ENCODE measurements at regions not wholly inside any gene's neighbourhood (a gene's known extent, or its start where the extent isn't known, plus 50 kb on each side); places are given as distances from the start of the nearest gene placed in this dataset.
"Not testable (repeated sequence)": the region's sequence is repeated elsewhere in the genome, so short reads cannot be mapped to it uniquely, and the experiment has no call there.

- DNase-seq (ENCODE audit: low read depth in 2 of 2) = no peak
Observed at GRCh38 chr3:139238281-139239030, 105.4 kb upstream of the MRPS22 start.

- DNase-seq (ENCODE audit: low read depth in 2 of 2) = no peak
Observed at GRCh38 chr3:139239550-139239949, 104.3 kb upstream of the MRPS22 start.

- no peak for DNase-seq (ENCODE audit: low read depth in 2 of 2)
Observed at GRCh38 chr3:139241783-139242182, 102.0 kb upstream of the MRPS22 start.

GRCh38 chr3:139243710-139244109 is 100.1 kb upstream of the MRPS22 start:
- DNase-seq (ENCODE audit: low read depth in 2 of 2) = no peak

- DNase-seq (ENCODE audit: low read depth in 2 of 2) = no peak
Observed at GRCh38 chr3:139248593-139249255, 95.1 kb upstream of the MRPS22 start.

- DNase-seq (ENCODE audit: low read depth in 2 of 2) = no peak
Observed at GRCh38 chr3:139251529-139251928, 92.3 kb upstream of the MRPS22 start.

GRCh38 chr3:139252719-139253118 is 91.1 kb upstream of the MRPS22 start:
- DNase-seq (ENCODE audit: low read depth in 2 of 2) = no peak

- no peak for DNase-seq (ENCODE audit: low read depth in 2 of 2)
Observed at GRCh38 chr3:139258276-139258675, 85.5 kb upstream of the MRPS22 start.

GRCh38 chr3:139259398-139259797 is 84.4 kb upstream of the MRPS22 start:
- no peak for DNase-seq (ENCODE audit: low read depth in 2 of 2)

- no peak for DNase-seq (ENCODE audit: low read depth in 2 of 2)
Observed at GRCh38 chr3:139260041-139260486, 83.8 kb upstream of the MRPS22 start.

GRCh38 chr3:139260793-139261736 is 82.8 kb upstream of the MRPS22 start:
- no peak for DNase-seq (ENCODE audit: low read depth in 2 of 2)

GRCh38 chr3:139261754-139262586 is 81.8 kb upstream of the MRPS22 start:
- no peak for DNase-seq (ENCODE audit: low read depth in 2 of 2)

GRCh38 chr3:139263798-139264197 is 80.0 kb upstream of the MRPS22 start:
- no peak for DNase-seq (ENCODE audit: low read depth in 2 of 2)

- no peak for DNase-seq (ENCODE audit: low read depth in 2 of 2)
Observed at GRCh38 chr3:139264375-139264774, 79.4 kb upstream of the MRPS22 start.

GRCh38 chr3:139265131-139266016 is 78.4 kb upstream of the MRPS22 start:
- DNase-seq (ENCODE audit: low read depth in 2 of 2) = no peak

- DNase-seq (ENCODE audit: low read depth in 2 of 2) = no peak
Observed at GRCh38 chr3:139267300-139268246, 76.2 kb upstream of the MRPS22 start.

- DNase-seq (ENCODE audit: low read depth in 2 of 2) = no peak
Observed at GRCh38 chr3:139269984-139270383, 73.8 kb upstream of the MRPS22 start.

GRCh38 chr3:139270652-139271051 is 73.2 kb upstream of the MRPS22 start:
- DNase-seq (ENCODE audit: low read depth in 2 of 2) = not testable (repeated sequence)

GRCh38 chr3:139280027-139280671 is 63.7 kb upstream of the MRPS22 start:
- no peak for DNase-seq (ENCODE audit: low read depth in 2 of 2)
